ENCODE measurements at regions not wholly inside any gene's neighbourhood (a gene's known extent, or its start where the extent isn't known, plus 50 kb on each side); places are given as distances from the start of the nearest gene placed in this dataset.

DNA sequence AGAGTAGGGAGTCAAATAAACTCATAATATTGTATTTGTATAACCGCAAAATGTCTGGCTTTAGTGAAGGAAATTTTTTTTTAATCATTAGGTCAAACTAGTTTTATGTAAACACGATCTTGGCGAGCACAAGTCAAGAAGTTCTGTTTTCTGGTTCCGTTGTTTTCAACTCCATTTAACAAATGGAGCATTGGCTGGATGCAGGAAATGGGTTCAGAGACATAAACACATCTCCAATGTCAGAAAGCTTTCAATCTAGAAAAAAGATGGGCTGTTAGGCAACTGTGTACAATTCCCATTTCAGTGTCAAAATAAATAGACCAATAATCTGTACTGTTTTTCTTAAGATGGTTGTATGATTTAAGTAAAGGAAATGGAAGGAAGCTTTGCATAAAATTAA is 292.8 kb downstream of the TBL1XR1 start:
- DNase-seq (no peak), ATAC-seq (replicated peaks in 1 of 2) (no peak)
- no peaks in the 10 kb centered on the region for H3K36me3 Mint-ChIP-seq (ENCODE audit: insufficient read depth in 2 of 2)
- H3K27me3 Mint-ChIP-seq (ENCODE audit: low read depth), result no peaks in the 10 kb centered on the region
- no peaks in the 10 kb centered on the region for H3K9me3 Mint-ChIP-seq
- H3K4me1 Mint-ChIP-seq (ENCODE audit: low read depth), result no peaks in the 10 kb centered on the region
- no peak overlapping the region for H3K4me3 Mint-ChIP-seq
- no peak overlapping the region for H3K27ac Mint-ChIP-seq

DNA sequence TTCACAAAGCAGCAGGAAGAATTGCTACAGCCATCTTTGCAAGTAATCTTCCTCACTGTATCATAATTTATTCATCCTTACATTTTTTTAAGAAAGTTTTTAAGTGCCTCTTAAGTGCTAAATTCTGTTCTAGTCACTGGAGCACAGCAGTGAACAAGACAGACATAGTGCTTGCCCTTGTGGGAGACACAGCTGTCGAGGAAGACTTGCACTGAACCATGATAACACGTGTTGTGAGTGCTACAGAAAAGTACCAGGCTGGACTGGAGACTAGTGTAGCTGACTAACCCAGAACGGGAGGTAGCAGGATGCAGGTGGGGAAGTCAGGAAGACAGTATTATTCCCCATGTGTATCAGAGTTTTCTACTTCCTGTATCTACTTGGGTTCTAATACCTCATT is 300.6 kb downstream of the TBL1XR1 start:
- H3K4me3 Mint-ChIP-seq, result no peak overlapping the region
- DNase-seq (no peak), ATAC-seq (replicated peaks in 1 of 2) (no peak)
- no peaks in the 10 kb centered on the region for H3K36me3 Mint-ChIP-seq (ENCODE audit: insufficient read depth in 2 of 2)
- no peaks in the 10 kb centered on the region for H3K9me3 Mint-ChIP-seq
- no peak overlapping the region for H3K27ac Mint-ChIP-seq
- H3K4me1 Mint-ChIP-seq (ENCODE audit: low read depth), result no peaks in the 10 kb centered on the region
- H3K27me3 Mint-ChIP-seq (ENCODE audit: low read depth), result peaks cover 32% of the 10 kb centered on the region

DNA sequence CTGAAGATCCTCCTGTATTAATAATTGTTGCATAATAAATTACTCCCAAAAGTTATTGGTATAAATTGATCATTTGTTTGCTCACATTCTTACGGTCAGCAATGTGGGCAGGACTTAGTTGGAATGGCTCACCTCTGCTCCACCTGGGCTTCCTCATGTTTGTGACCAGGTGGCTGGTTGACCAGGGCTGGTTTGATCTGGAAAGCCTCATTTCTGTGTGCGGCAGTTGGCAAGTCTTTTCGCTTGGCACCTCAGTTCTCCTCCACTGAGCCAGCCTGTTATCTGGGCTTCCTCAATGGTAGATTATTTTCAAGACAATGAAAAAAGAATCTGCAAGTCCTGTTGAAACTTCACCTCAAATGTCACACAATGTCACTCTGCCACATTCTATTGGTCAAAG is 301.1 kb downstream of the TBL1XR1 start:
- Mint-ChIP-seq H3K27me3 (ENCODE audit: low read depth) (peaks cover 32% of the 10 kb centered on the region), H3K9me3 (peaks cover 0 to 2% of the 10 kb centered on the region in 2 donors), H3K4me1 (ENCODE audit: low read depth) (no peaks in the 10 kb centered on the region), H3K4me3 (no peak overlapping the region), H3K27ac (no peak overlapping the region), H3K36me3 (ENCODE audit: insufficient read depth in 2 of 2) (no peaks in the 10 kb centered on the region)
- DNase-seq, result no peak
- no peak for ATAC-seq (replicated peaks in 1 of 2)

DNA sequence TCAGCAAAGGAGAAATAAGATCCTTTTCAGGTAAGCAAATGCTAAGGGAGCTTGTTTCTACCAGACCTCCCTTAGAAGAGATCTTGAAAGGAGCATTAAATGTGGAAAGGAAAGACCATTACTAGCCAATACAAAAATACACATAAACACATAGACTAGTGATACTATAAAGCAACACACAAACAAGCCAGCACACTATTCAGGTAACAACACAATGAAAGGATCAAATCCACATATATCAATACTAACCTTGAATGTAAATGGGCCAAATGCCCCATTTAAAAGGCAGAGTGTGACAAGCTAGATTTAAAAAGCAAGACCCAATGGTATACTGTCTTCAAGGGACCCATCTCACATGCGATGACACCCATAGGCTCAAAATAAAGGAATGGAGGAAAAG is 317.6 kb downstream of the TBL1XR1 start:
- DNase-seq, result no peak
- H3K27me3 Mint-ChIP-seq (ENCODE audit: low read depth), result peaks cover 7% of the 10 kb centered on the region
- H3K9me3 Mint-ChIP-seq, result peaks cover 7% of the 10 kb centered on the region in 2 donors
- no peak for ATAC-seq (replicated peaks in 1 of 2)
- no peaks in the 10 kb centered on the region for H3K4me1 Mint-ChIP-seq (ENCODE audit: low read depth)
- H3K36me3 Mint-ChIP-seq (ENCODE audit: insufficient read depth in 2 of 2), result peaks cover 4 to 5% of the 10 kb centered on the region in 2 donors
- no peak overlapping the region for H3K4me3 Mint-ChIP-seq
- H3K27ac Mint-ChIP-seq, result no peak overlapping the region

DNA sequence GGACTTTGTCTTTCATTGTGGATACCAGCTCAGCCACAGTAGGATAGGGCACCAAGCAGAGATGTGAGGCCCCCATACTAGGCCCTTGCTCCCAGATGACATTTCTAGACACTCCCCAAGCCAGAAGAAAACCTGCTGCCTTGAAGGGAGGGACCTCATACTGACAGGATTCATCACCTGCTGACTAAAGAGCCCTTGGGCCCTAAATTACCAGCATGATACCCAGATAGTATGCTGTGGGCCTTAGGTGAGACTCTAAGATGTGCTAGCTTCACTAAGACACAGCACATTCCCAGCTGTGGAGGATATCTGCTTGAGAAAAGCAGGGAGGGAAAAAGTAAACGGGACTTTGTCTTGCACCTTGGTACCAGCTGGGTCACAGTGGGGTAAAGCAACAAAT is 324.0 kb downstream of the TBL1XR1 start:
- peaks cover 8% of the 10 kb centered on the region for H3K4me1 Mint-ChIP-seq (ENCODE audit: low read depth)
- H3K27ac Mint-ChIP-seq, result no peak overlapping the region
- H3K27me3 Mint-ChIP-seq (ENCODE audit: low read depth), result no peaks in the 10 kb centered on the region
- ATAC-seq (replicated peaks in 1 of 2) (peak in 1 of 2 donors; percentile 5), DNase-seq (no peak)
- peaks cover 4 to 5% of the 10 kb centered on the region in 2 donors for H3K9me3 Mint-ChIP-seq
- H3K36me3 Mint-ChIP-seq (ENCODE audit: insufficient read depth in 2 of 2), result peaks cover 0 to 3% of the 10 kb centered on the region in 2 donors
- no peak overlapping the region for H3K4me3 Mint-ChIP-seq

DNA sequence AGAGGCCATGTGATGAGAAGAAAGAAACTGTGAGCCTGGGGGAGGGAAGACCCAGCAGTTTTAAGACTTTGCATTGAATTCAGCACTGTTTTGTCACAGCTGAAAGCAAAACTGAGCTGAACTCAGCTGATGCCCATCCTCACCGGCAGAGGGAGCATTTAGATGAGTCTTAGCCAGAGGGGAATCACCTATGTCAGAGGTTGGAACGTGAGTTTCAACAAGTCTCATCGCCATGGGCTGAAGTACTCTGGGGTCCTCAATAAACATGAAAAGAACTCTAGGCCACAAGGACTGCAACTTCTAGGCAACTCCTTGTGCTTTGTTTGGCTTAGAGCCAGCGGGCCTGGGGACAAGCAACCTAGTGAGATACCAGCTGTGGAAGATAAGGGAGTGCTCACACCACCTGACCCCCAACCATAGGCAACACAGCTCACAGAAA is 324.5 kb downstream of the TBL1XR1 start:
- peak; percentile 84 to 89 for ATAC-seq (replicated peaks in 1 of 2)
- DNase-seq, result peak; percentile 55 to 56
- Mint-ChIP-seq H3K27ac (no peak overlapping the region), H3K36me3 (ENCODE audit: insufficient read depth in 2 of 2) (peaks cover 0 to 3% of the 10 kb centered on the region in 2 donors), H3K9me3 (peaks cover 4 to 5% of the 10 kb centered on the region in 2 donors), H3K4me1 (ENCODE audit: low read depth) (peaks cover 8% of the 10 kb centered on the region), H3K4me3 (no peak overlapping the region), H3K27me3 (ENCODE audit: low read depth) (no peaks in the 10 kb centered on the region)

DNA sequence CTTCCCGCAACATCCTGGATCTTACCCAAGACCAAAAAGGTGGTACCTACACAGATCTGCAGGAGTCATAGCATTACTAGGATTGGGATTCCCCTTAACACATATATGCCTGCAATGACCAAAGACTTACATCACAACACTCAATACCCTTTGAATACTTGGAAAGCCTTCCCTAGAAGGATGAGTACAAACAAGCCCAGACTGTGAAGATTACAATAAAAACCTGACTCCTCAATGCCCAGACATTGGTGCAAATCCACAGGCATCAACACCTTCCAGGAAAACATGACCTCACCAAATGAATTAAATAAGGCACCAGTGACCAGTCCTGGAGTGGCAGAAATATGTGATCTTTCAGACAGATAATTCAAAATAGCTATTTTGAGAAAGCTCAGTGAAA is 326.8 kb downstream of the TBL1XR1 start:
- ATAC-seq (replicated peaks in 1 of 2), result no peak
- Mint-ChIP-seq H3K9me3 (peaks cover 0 to 2% of the 10 kb centered on the region in 2 donors), H3K4me3 (no peak overlapping the region), H3K4me1 (ENCODE audit: low read depth) (peaks cover 8% of the 10 kb centered on the region), H3K27me3 (ENCODE audit: low read depth) (no peaks in the 10 kb centered on the region), H3K36me3 (ENCODE audit: insufficient read depth in 2 of 2) (peaks cover 2 to 3% of the 10 kb centered on the region in 2 donors), H3K27ac (no peak overlapping the region)
- no peak for DNase-seq

DNA sequence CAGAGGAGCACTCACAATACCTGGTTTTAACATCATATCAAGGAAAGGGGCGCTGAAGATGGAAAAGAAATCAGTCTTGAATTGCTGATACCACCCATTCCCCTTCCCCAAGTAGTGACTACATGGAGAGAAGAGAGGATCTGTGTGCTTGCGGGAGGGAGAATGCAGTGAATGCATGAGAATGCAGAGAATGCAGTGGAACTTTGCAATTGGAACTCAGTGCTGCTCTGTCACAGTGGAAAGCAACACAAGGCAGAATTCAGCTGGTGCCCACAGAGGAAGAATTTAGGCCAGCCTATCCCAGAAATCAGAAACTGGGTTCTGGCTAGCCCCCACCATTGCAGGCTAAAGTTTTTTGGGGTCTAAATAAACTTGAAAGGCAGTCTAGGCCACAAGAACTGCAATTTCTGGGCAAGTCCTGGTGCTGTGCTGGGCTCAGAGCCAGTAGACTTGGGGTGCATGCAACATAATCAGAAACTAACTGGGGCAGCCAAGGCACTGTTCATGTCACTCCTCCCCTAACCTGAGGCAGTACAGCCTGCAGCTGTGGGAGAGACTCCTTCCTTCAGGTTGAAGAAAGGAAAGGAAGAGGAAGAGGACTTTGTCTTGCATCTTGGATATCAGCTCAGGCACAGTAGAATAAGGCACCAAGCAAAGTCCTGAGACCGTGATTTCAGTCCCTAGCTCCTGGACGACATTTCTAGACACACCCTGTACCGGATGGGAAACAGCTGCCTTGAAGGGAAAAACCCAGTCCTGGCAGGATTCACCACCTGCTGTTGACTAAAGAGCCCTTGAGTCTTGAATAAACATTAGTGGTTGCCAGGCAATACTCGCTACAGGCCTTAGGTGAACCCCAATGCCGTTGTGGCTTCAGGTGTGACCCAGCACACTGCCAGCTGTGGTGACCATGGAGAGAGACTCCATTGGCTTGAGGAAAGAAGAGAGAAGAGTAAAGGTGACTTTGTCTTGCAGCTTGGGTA is 329.3 kb downstream of the TBL1XR1 start:
- no peak for ATAC-seq (replicated peaks in 1 of 2)
- Mint-ChIP-seq H3K36me3 (ENCODE audit: insufficient read depth in 2 of 2) (peaks cover 2 to 3% of the 10 kb centered on the region in 2 donors), H3K27me3 (ENCODE audit: low read depth) (peaks cover 13% of the 10 kb centered on the region), H3K4me3 (no peak overlapping the region), H3K9me3 (peaks cover 0 to 2% of the 10 kb centered on the region in 2 donors), H3K4me1 (ENCODE audit: low read depth) (peaks cover 6% of the 10 kb centered on the region), H3K27ac (no peak overlapping the region)
- no peak for DNase-seq

DNA sequence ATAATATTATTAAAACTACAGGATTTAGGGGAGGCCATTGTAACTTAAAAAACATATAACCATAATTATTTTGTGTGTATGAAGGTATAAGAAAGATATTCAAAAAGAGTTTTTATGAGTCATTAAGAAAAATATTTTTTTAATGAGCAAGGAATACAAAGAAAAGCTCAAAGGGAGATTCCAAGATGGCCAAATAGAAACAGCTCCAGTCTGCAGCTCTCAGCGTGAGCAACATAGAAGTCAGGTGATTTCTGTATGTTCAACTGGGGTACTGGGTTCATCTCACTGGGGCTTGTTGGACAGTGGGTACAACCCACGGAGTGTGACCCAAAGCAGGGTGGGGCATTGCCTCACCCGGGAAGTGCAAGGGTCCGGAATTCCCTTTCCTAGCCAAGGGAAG is 336.1 kb downstream of the TBL1XR1 start:
- no peaks in the 10 kb centered on the region for H3K9me3 Mint-ChIP-seq
- peaks cover 0 to 2% of the 10 kb centered on the region in 2 donors for H3K36me3 Mint-ChIP-seq (ENCODE audit: insufficient read depth in 2 of 2)
- H3K27ac Mint-ChIP-seq, result no peak overlapping the region
- ATAC-seq (replicated peaks in 1 of 2) (no peak), DNase-seq (no peak)
- no peak overlapping the region for H3K4me3 Mint-ChIP-seq
- H3K4me1 Mint-ChIP-seq (ENCODE audit: low read depth), result no peaks in the 10 kb centered on the region
- peaks cover 25% of the 10 kb centered on the region for H3K27me3 Mint-ChIP-seq (ENCODE audit: low read depth)

DNA sequence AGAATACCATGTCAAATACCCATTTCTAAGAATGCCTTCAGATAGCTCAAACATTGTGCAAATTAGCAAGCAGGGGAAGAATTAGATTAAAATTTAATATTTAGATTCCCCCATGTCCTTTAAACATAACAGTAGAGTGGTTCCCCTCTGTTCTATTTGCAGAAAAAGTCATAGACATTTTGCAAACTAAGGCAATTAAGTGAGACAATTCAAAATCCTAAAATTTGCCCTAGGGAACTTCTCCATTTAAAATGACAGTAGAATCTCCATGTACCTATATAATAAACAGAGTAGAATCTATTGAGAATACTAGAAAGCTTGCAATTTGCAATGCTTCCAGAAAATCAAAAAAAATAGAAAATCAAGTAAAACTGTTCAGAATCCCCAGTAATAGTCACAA is 340.6 kb downstream of the TBL1XR1 start:
- no peak overlapping the region for H3K4me3 Mint-ChIP-seq

DNA sequence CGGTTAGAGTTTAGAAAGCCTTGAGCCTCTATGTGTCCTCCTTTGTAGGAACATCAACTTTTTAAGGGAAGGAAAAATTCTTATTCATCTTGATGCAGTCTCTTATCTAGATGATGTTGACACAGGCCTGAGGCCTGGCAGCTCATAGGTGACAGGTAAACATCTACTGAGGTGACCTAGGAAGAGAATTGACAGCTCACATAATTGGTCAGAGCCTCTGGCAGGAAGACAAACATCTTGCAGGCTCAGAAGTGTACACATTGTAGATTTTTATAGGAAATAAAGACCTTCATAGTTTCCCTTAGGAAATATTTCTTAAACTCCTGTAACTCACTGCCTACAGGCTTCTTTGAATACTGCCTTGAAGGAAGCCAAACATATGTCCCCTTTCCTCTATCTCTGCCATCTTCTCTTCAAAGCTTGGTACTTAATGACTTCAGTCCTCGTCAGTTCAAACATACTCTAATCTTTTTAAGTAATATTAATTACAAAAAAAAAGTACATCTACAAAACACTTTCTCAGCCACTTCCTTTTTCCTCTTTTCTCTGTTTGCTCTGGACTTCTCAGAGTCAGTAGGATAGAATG is 341.3 kb downstream of the TBL1XR1 start:
- Mint-ChIP-seq H3K4me1 (ENCODE audit: low read depth) (no peaks in the 10 kb centered on the region), H3K36me3 (ENCODE audit: insufficient read depth in 2 of 2) (no peaks in the 10 kb centered on the region), H3K9me3 (no peaks in the 10 kb centered on the region), H3K4me3 (no peak overlapping the region), H3K27ac (no peak overlapping the region), H3K27me3 (ENCODE audit: low read depth) (peaks cover 28% of the 10 kb centered on the region)
- no peak for DNase-seq
- no peak for ATAC-seq (replicated peaks in 1 of 2)

More for the DNA sequence above, 340.6 kb downstream of the TBL1XR1 start:
- DNase-seq (no peak), ATAC-seq (replicated peaks in 1 of 2) (no peak)
- Mint-ChIP-seq H3K9me3 (no peaks in the 10 kb centered on the region), H3K36me3 (ENCODE audit: insufficient read depth in 2 of 2) (no peaks in the 10 kb centered on the region), H3K27ac (no peak overlapping the region), H3K4me1 (ENCODE audit: low read depth) (no peaks in the 10 kb centered on the region), H3K27me3 (ENCODE audit: low read depth) (peaks cover 21% of the 10 kb centered on the region)

DNA sequence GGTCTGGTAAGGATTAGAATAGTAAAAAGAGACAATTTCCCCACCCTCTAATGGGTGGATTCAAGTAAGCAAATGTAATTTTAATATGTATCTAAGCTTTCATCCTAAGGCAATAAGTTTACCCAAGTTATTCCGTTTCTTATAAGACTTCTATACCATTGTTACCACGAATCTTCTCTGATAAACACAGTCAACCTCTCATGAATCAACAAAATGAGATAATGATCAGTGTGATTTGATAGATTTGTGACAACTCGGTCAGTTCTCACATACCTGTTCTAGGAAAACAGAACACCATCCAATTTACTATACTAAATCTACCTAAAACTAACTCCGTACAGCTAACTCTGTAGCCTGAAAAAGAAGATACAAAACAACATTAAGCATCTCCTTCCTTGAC is 342.1 kb downstream of the TBL1XR1 start:
- no peak overlapping the region for H3K4me3 Mint-ChIP-seq
- ATAC-seq (replicated peaks in 1 of 2) (no peak), DNase-seq (no peak)
- H3K36me3 Mint-ChIP-seq (ENCODE audit: insufficient read depth in 2 of 2), result no peaks in the 10 kb centered on the region
- no peak overlapping the region for H3K27ac Mint-ChIP-seq
- peaks cover 28% of the 10 kb centered on the region for H3K27me3 Mint-ChIP-seq (ENCODE audit: low read depth)
- no peaks in the 10 kb centered on the region for H3K9me3 Mint-ChIP-seq
- no peaks in the 10 kb centered on the region for H3K4me1 Mint-ChIP-seq (ENCODE audit: low read depth)

DNA sequence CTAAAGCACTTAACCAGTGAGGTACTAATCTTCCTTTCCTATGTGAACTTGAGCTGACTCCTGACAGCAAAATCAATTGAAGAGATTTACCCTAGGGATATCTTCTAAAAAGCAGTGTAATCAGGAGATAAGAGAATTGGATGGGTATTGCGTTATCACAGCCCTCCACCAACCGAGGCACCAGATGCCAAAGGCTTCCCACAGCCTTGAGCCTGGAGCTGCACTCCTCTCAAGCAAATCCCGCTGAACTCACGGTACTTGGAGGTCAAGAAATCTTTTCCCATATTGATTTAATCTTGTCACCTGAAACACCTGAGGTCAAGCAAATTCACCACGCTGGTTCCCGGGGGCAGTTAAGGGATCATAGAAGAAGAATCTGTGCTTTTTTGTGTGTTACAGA is 346.8 kb downstream of the TBL1XR1 start:
- Mint-ChIP-seq H3K9me3 (no peaks in the 10 kb centered on the region), H3K27ac (no peak overlapping the region), H3K27me3 (ENCODE audit: low read depth) (peaks cover 22% of the 10 kb centered on the region), H3K36me3 (ENCODE audit: insufficient read depth in 2 of 2) (no peaks in the 10 kb centered on the region), H3K4me3 (no peak overlapping the region), H3K4me1 (ENCODE audit: low read depth) (no peaks in the 10 kb centered on the region)
- ATAC-seq (replicated peaks in 1 of 2) (no peak), DNase-seq (no peak)
